ENCODE measurements at regions not wholly inside any gene's neighbourhood (a gene's known extent, or its start where the extent isn't known, plus 50 kb on each side); places are given as distances from the start of the nearest gene placed in this dataset.

DNA sequence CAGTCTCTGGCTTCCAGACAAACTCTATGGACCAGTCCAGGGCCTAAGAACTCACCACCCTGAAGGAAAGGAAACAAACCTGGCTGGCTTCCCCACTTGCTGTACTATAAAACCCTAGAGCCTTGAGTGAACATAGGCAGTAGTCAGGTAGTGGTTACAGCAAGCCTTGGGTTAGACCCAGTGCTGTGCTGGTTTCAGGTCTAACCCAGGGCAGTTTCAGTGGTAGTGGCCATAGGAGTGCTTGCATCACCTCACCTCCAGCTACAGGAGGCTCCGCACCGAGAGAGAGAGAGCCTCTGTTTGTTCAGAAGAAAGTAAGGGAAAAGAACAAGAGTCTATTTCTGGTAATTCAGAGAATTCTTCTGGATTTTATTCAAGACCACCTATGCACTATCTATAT is 714.1 kb upstream of the CDH10 start:
- no peaks in the 10 kb centered on the region for H3K9me3 ChIP-seq (ENCODE audit: low read length)
- intact Hi-C loops (cut with micrococcal nuclease): no loop called here
- no peaks in the 10 kb centered on the region for H3K79me2 ChIP-seq (ENCODE audit: low read length)
- TF ChIP-seq CTCF (conservative IDR thresholded peaks at IDR 0.05; ENCODE audit: low read depth, low read length): no peak
- no peak for TF ChIP-seq EZH2 (IDR thresholded peaks at IDR 0.05; ENCODE audit: low read length, unreplicated experiment)
- no peak for TF ChIP-seq EZH2phosphoT487 (IDR thresholded peaks at IDR 0.05; ENCODE audit: borderline replicate concordance, low read length)
- H4K20me1 ChIP-seq (ENCODE audit: low read length): no peaks in the 10 kb centered on the region
- H3K4me3 ChIP-seq (ENCODE audit: low read length): no peak overlapping the region
- H3K9ac ChIP-seq (ENCODE audit: low read length): no peak overlapping the region
- H3K4me1 ChIP-seq (ENCODE audit: insufficient read depth, low read length): peaks cover 3% of the 10 kb centered on the region; the same call in 1 of the 2 replicates
- no peak overlapping the region for H3K27ac ChIP-seq (ENCODE audit: low read length)
- no peaks in the 10 kb centered on the region for H3F3A ChIP-seq (ENCODE audit: low read length, unreplicated experiment)
- ChIA-PET POLR2A (ENCODE audit: unreplicated experiment) (no interaction called here), CTCF (no interaction called here)
- no peak for DNase-seq
- no peaks in the 10 kb centered on the region for H3K27me3 ChIP-seq (ENCODE audit: low read length)
- no peak overlapping the region for H2AFZ ChIP-seq (ENCODE audit: low read length)
- no peak overlapping the region for H3K4me2 ChIP-seq (ENCODE audit: low read length)
- BruUV-seq (replicated peaks): no TSS peak
- H3K36me3 ChIP-seq (ENCODE audit: low read depth, low read length): no peaks in the 10 kb centered on the region
- no peak for ATAC-seq
- 0 out of 2 replicates have a peak, but pooled peaks cover 3% of the 10 kb centered on the region for H3K9me2 ChIP-seq (replicated peaks; ENCODE audit: low read length)

- no TSS peak for BruUV-seq (replicated peaks)
- POLR2A ChIA-PET (ENCODE audit: unreplicated experiment): no interaction called here
- no peaks in the 10 kb centered on the region for H3K27me3 ChIP-seq (ENCODE audit: low read length)
- intact Hi-C loops (cut with micrococcal nuclease): no loop called here
- H3K36me3 ChIP-seq (ENCODE audit: low read depth, low read length): no peaks in the 10 kb centered on the region
- 0 out of 2 replicates have a peak, but pooled peaks cover 3% of the 10 kb centered on the region for H3K9me2 ChIP-seq (replicated peaks; ENCODE audit: low read length)
- CTCF ChIA-PET: no interaction called here
- H3K79me2 ChIP-seq (ENCODE audit: low read length): no peaks in the 10 kb centered on the region
- no peak for TF ChIP-seq EZH2 (IDR thresholded peaks at IDR 0.05; ENCODE audit: low read length, unreplicated experiment)
- no peak for TF ChIP-seq EZH2phosphoT487 (IDR thresholded peaks at IDR 0.05; ENCODE audit: borderline replicate concordance, low read length)
- TF ChIP-seq CTCF (conservative IDR thresholded peaks at IDR 0.05; ENCODE audit: low read depth, low read length): no peak
- H4K20me1 ChIP-seq (ENCODE audit: low read length): no peaks in the 10 kb centered on the region
- no peak overlapping the region for H3K4me2 ChIP-seq (ENCODE audit: low read length)
- DNase-seq (no peak), ATAC-seq (no peak)
- H3K4me3 ChIP-seq (ENCODE audit: low read length): no peak overlapping the region
- no peaks in the 10 kb centered on the region for H3F3A ChIP-seq (ENCODE audit: low read length, unreplicated experiment)
- no peaks in the 10 kb centered on the region for H3K9me3 ChIP-seq (ENCODE audit: low read length)
- H3K4me1 ChIP-seq (ENCODE audit: insufficient read depth, low read length): peaks cover 1% of the 10 kb centered on the region; the same call in 1 of the 2 replicates
- H3K9ac ChIP-seq (ENCODE audit: low read length): no peak overlapping the region
- H3K27ac ChIP-seq (ENCODE audit: low read length): no peak overlapping the region
- H2AFZ ChIP-seq (ENCODE audit: low read length): no peak overlapping the region
These were observed 712.8 kb upstream of the CDH10 start for GRCh38 chr5:25357605-25358004.

GRCh38 chr5:25349746-25350145 is 705.0 kb upstream of the CDH10 start:
- Histone ChIP-seq H3F3A (ENCODE audit: low read length, unreplicated experiment) (no peaks in the 10 kb centered on the region), H3K4me3 (ENCODE audit: low read length) (no peak overlapping the region), H3K9me3 (ENCODE audit: low read length) (no peaks in the 10 kb centered on the region), H4K20me1 (ENCODE audit: low read length) (no peaks in the 10 kb centered on the region), H3K27me3 (ENCODE audit: low read length) (no peaks in the 10 kb centered on the region), H3K27ac (ENCODE audit: low read length) (no peak overlapping the region), H3K79me2 (ENCODE audit: low read length) (no peaks in the 10 kb centered on the region), H3K36me3 (ENCODE audit: low read depth, low read length) (no peaks in the 10 kb centered on the region), H3K9me2 (replicated peaks; ENCODE audit: low read length) (no peaks in the 10 kb centered on the region), H3K4me2 (ENCODE audit: low read length) (no peak overlapping the region), H3K9ac (ENCODE audit: low read length) (no peak overlapping the region), H2AFZ (ENCODE audit: low read length) (no peak overlapping the region), H3K4me1 (ENCODE audit: insufficient read depth, low read length) (no peaks in the 10 kb centered on the region)
- CTCF ChIA-PET: no interaction called here
- DNase-seq: no peak
- BruUV-seq (replicated peaks): no TSS peak
- ATAC-seq: no peak
- no peak for TF ChIP-seq CTCF (conservative IDR thresholded peaks at IDR 0.05; ENCODE audit: low read depth, low read length)
- no peak for TF ChIP-seq EZH2phosphoT487 (IDR thresholded peaks at IDR 0.05; ENCODE audit: borderline replicate concordance, low read length)
- no peak for TF ChIP-seq EZH2 (IDR thresholded peaks at IDR 0.05; ENCODE audit: low read length, unreplicated experiment)
- POLR2A ChIA-PET (ENCODE audit: unreplicated experiment): no interaction called here
- intact Hi-C loops (cut with micrococcal nuclease): no loop called here
